ENCODE measurements at regions not wholly inside any gene's neighbourhood (a gene's known extent, or its start where the extent isn't known, plus 50 kb on each side); places are given as distances from the start of the nearest gene placed in this dataset.

DNA sequence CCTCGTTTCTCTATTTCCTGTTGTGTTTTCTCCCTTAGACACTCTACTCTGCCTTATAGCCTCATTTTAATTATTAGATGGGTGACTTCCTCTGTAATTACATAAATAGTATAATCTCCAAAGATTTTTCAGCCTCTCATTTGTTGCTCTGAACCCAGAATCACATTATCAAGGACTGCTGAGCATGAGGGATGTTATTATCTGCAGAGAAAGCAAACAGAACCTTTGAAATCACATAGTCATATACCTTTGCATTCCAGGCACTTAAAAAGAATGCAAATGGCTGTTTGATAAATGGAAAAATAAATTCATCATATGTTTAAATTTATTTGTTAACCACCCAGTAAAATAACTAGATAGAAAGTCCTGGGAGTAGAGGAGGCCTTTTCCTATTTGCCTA lies 305.1 kb upstream of the PPP1R2C start:
- Mint-ChIP-seq H3K27me3 (ENCODE audit: unreplicated experiment) (no peaks in the 10 kb centered on the region), H3K4me3 (ENCODE audit: unreplicated experiment) (no peak overlapping the region), H3K4me1 (ENCODE audit: low read depth, unreplicated experiment) (no peaks in the 10 kb centered on the region), H3K36me3 (ENCODE audit: unreplicated experiment) (no peaks in the 10 kb centered on the region), H3K27ac (ENCODE audit: unreplicated experiment) (no peak overlapping the region), H3K9me3 (ENCODE audit: unreplicated experiment) (peaks cover 1% of the 10 kb centered on the region)
- no peak for DNase-seq
- TF ChIP-seq, protein P1, sequence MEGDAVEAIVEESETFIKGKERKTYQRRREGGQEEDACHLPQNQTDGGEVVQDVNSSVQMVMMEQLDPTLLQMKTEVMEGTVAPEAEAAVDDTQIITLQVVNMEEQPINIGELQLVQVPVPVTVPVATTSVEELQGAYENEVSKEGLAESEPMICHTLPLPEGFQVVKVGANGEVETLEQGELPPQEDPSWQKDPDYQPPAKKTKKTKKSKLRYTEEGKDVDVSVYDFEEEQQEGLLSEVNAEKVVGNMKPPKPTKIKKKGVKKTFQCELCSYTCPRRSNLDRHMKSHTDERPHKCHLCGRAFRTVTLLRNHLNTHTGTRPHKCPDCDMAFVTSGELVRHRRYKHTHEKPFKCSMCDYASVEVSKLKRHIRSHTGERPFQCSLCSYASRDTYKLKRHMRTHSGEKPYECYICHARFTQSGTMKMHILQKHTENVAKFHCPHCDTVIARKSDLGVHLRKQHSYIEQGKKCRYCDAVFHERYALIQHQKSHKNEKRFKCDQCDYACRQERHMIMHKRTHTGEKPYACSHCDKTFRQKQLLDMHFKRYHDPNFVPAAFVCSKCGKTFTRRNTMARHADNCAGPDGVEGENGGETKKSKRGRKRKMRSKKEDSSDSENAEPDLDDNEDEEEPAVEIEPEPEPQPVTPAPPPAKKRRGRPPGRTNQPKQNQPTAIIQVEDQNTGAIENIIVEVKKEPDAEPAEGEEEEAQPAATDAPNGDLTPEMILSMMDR (IDR thresholded peaks at IDR 0.05; ENCODE audit: partially characterized antibody, unreplicated experiment) = no peak

DNA sequence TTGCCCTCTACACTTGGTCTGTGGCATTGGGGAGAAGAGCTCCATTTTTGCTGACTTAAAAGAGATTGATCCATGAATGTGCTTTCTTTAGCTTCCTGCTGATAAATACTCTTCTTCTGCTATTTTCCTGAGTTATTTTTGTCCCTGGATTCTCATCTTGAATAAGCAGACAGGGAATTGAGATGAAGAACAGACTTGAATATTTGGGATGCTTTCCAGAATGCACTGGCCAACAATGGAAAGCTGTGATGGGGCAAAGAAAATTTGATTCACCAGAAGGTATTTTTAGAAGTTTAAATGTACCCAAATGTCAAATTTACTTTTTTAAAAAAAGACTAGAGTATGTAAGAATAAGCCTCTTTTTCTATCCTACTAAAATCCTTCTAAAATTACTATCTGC lies 309.9 kb upstream of the PPP1R2C start:
- TF ChIP-seq, protein P1 (IDR thresholded peaks at IDR 0.05; ENCODE audit: partially characterized antibody, unreplicated experiment) = no peak
- no peak overlapping the region for H3K4me3 Mint-ChIP-seq (ENCODE audit: unreplicated experiment)
- no peak overlapping the region for H3K27ac Mint-ChIP-seq (ENCODE audit: unreplicated experiment)
- DNase-seq = no peak
- H3K36me3 Mint-ChIP-seq (ENCODE audit: unreplicated experiment) = no peaks in the 10 kb centered on the region
- no peaks in the 10 kb centered on the region for H3K4me1 Mint-ChIP-seq (ENCODE audit: low read depth, unreplicated experiment)
- peaks cover 1% of the 10 kb centered on the region for H3K9me3 Mint-ChIP-seq (ENCODE audit: unreplicated experiment)
- no peaks in the 10 kb centered on the region for H3K27me3 Mint-ChIP-seq (ENCODE audit: unreplicated experiment)

DNA sequence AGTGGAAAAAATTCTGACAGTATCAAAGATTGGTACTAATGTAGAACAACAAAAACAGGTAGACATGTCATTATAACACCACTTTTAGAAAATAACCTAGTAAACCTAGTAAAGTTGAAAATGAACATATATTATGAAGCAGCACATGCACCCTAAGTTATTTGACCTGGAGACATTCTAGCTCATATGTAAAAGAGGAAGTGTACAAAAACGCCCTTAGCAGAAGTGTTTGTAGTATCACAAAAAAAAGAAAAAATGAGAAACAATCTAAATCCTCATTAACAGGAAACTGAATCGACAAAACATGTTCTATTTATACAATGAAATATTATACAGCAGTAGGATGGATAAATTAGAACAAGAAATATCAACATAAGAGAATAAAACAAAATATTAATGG lies 318.9 kb upstream of the PPP1R2C start:
- no peak for DNase-seq
- Mint-ChIP-seq H3K27ac (ENCODE audit: unreplicated experiment) (no peak overlapping the region), H3K9me3 (ENCODE audit: unreplicated experiment) (no peaks in the 10 kb centered on the region), H3K4me1 (ENCODE audit: low read depth, unreplicated experiment) (no peaks in the 10 kb centered on the region), H3K4me3 (ENCODE audit: unreplicated experiment) (no peak overlapping the region), H3K36me3 (ENCODE audit: unreplicated experiment) (no peaks in the 10 kb centered on the region), H3K27me3 (ENCODE audit: unreplicated experiment) (no peaks in the 10 kb centered on the region)
- TF ChIP-seq, protein P1 (IDR thresholded peaks at IDR 0.05; ENCODE audit: partially characterized antibody, unreplicated experiment) = no peak

DNA sequence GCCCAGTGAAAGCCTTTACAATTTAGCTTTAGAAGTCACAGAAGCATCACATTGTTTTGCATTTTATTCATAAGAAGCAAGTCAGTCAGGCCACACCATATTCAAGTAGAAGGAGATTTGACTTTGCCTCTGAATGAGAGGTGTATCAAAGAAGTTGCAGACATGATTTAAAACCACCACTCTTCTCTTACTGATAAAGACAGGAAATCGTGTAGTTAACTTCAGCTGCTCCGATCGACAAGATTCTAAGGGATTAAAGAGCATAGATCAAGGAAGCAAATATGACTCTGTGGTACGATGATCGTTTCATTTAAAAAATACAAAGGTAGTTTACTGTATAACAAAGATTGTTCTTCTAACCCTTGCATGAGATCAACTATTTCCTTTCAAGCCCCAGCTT lies 328.0 kb upstream of the PPP1R2C start:
- no peak overlapping the region for H3K4me3 Mint-ChIP-seq (ENCODE audit: unreplicated experiment)
- DNase-seq = no peak
- H3K27ac Mint-ChIP-seq (ENCODE audit: unreplicated experiment) = no peak overlapping the region
- H3K4me1 Mint-ChIP-seq (ENCODE audit: low read depth, unreplicated experiment) = no peaks in the 10 kb centered on the region
- no peaks in the 10 kb centered on the region for H3K27me3 Mint-ChIP-seq (ENCODE audit: unreplicated experiment)
- TF ChIP-seq, protein P1 (IDR thresholded peaks at IDR 0.05; ENCODE audit: partially characterized antibody, unreplicated experiment) = no peak
- H3K36me3 Mint-ChIP-seq (ENCODE audit: unreplicated experiment) = no peaks in the 10 kb centered on the region
- no peaks in the 10 kb centered on the region for H3K9me3 Mint-ChIP-seq (ENCODE audit: unreplicated experiment)

DNA sequence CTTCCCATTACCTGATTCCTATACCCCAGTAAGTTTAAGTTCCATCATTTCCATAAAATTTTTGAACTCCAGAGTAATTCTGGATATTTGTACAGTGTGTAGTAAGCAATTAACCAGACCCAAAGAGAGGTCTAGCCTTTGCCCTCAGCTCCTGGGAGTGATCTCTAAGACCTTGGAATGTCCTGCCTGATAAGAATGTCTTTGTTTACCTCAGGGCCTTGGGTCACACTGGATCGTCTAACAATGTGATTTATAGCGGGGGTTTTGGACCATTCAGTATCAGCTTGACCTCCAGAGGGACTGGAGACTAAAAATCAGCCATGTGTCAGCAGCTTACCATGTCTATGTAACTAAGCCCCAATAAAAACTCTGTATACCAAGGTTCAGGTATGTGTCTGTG lies 330.9 kb upstream of the PPP1R2C start:
- H3K27ac Mint-ChIP-seq (ENCODE audit: unreplicated experiment) = no peak overlapping the region
- no peaks in the 10 kb centered on the region for H3K27me3 Mint-ChIP-seq (ENCODE audit: unreplicated experiment)
- TF ChIP-seq, protein P1 (IDR thresholded peaks at IDR 0.05; ENCODE audit: partially characterized antibody, unreplicated experiment) = no peak
- no peak overlapping the region for H3K4me3 Mint-ChIP-seq (ENCODE audit: unreplicated experiment)
- no peaks in the 10 kb centered on the region for H3K4me1 Mint-ChIP-seq (ENCODE audit: low read depth, unreplicated experiment)
- H3K36me3 Mint-ChIP-seq (ENCODE audit: unreplicated experiment) = no peaks in the 10 kb centered on the region
- H3K9me3 Mint-ChIP-seq (ENCODE audit: unreplicated experiment) = no peaks in the 10 kb centered on the region
- no peak for DNase-seq
